Common myeloid progenitor, CD34-positive (primary cell): ENCODE measurements at regions not wholly inside any gene's neighbourhood (a gene's known extent, or its start where the extent isn't known, plus 50 kb on each side); places are given as distances from the start of the nearest gene placed in this dataset.
"Not testable (repeated sequence)": the region's sequence is repeated elsewhere in the genome, so short reads cannot be mapped to it uniquely, and the experiment has no call there.

Experiments used
- CTCF ChIA-PET: fragments of 350-600 bp; sonication (Branson Sonifier 250); formaldehyde crosslinking; loops from one replicate; lab custom pipeline; 2021; ENCODE audit warnings: antibody characterized with exemption; lab: Charles Lee
- POLR2A ChIA-PET: fragments of 350-600 bp; sonication (Branson Sonifier 250); formaldehyde crosslinking; loops from one replicate; lab custom pipeline; 2021; ENCODE audit warnings: antibody characterized with exemption; lab: Charles Lee
- DNase-seq, 3 donors: peaks; one replicate each; pipeline versions ENCODE4 v3.0.0 to v3.0.0-alpha.2; 2013
- H3K27ac ChIP-seq, 2 experiments: 1 replicate in 1 of 2; 2 replicates in 1 of 2; pipeline ENCODE4 v1.7.0; 2013; ENCODE audit warnings: inconsistent platforms in 2 of 2, low read length in 2 of 2, mild to moderate bottlenecking in 2 of 2, low read depth in 1 of 2, moderate library complexity in 1 of 2; ENCODE audit not compliant: severe bottlenecking in 2 of 2, insufficient read depth in 1 of 2, poor library complexity in 1 of 2
- H3K27me3 ChIP-seq, 5 experiments: replicated peaks in 2 of 5; 1 replicate in 3 of 5; 2 replicates in 2 of 5; pipeline versions ENCODE4 v1.6.1 to v1.7.0; 2013; ENCODE audit warnings: low read length in 4 of 5, mild to moderate bottlenecking in 2 of 5, moderate library complexity in 2 of 5, inconsistent platforms in 1 of 5; ENCODE audit not compliant: insufficient read depth in 5 of 5, control insufficient read depth in 4 of 5
- H3K36me3 ChIP-seq, 4 experiments: 1 replicate in 2 of 4; 2 replicates in 2 of 4; pipeline versions ENCODE4 v1.6.1 to v1.7.0; 2013; ENCODE audit warnings: low read length in 3 of 4, control low read depth in 1 of 4, mild to moderate bottlenecking in 1 of 4; ENCODE audit not compliant: control insufficient read depth in 4 of 4, insufficient read depth in 4 of 4
- H3K4me1 ChIP-seq, 4 experiments: 1 replicate in 3 of 4; 2 replicates in 1 of 4; pipeline versions ENCODE4 v1.6.1 to v1.7.1; 2013; ENCODE audit warnings: low read length in 3 of 4, mild to moderate bottlenecking in 3 of 4, control low read depth in 1 of 4, inconsistent platforms in 1 of 4, moderate library complexity in 1 of 4; ENCODE audit not compliant: control insufficient read depth in 4 of 4, insufficient read depth in 4 of 4; ENCODE audit errors: control extremely low read depth in 1 of 4
- H3K4me3 ChIP-seq, 7 experiments: 1 replicate in 4 of 7; 2 replicates in 3 of 7; pipeline versions ENCODE4 v1.5.1 to v1.7.0; 2013; ENCODE audit warnings: mild to moderate bottlenecking in 7 of 7, low read length in 6 of 7, moderate library complexity in 6 of 7, inconsistent platforms in 2 of 7, low read depth in 2 of 7, control low read depth in 1 of 7; ENCODE audit not compliant: insufficient read depth in 4 of 7, control insufficient read depth in 1 of 7; ENCODE audit errors: extremely low read depth in 1 of 7
- H3K9me3 ChIP-seq, 5 experiments: 1 replicate in 4 of 5; 2 replicates in 1 of 5; pipeline versions ENCODE4 v1.6.1 to v1.7.1; 2013; ENCODE audit warnings: low read length in 4 of 5, mild to moderate bottlenecking in 2 of 5, inconsistent platforms in 1 of 5, low read depth in 1 of 5, moderate library complexity in 1 of 5; ENCODE audit not compliant: control insufficient read depth in 4 of 5, insufficient read depth in 2 of 5; ENCODE audit errors: control extremely low read depth in 1 of 5
- WGBS: methylation state at CpG from one replicate; pipeline ENCODE4 v1.1.5; 2013; ENCODE audit not compliant: insufficient coverage; 5-methylcytosine and 5-hydroxymethylcytosine counted together

- Histone ChIP-seq H3K9me3 (peaks cover 0 to 12% (median 7%) of the 10 kb centered on the region in 5 experiments), H3K4me3 (no peak overlapping the region), H3K27me3 (peaks cover 0 to 13% (median 0%) of the 10 kb centered on the region in 5 experiments), H3K36me3 (no peaks in the 10 kb centered on the region), H3K4me1 (peaks cover 0 to 3% (median under 1%) of the 10 kb centered on the region in 4 experiments), H3K27ac (no peak overlapping the region)
- no peak for DNase-seq
- ChIA-PET CTCF (no interaction called here), POLR2A (no interaction called here)
Observed at GRCh38 chr6:167555836-167556235, 230.9 kb downstream of the TTLL2 start.

- H3K27me3 ChIP-seq, result peaks cover 0 to 13% (median 0%) of the 10 kb centered on the region in 5 experiments
- no peaks in the 10 kb centered on the region for H3K36me3 ChIP-seq
- peaks cover 0 to 12% (median 7%) of the 10 kb centered on the region in 5 experiments for H3K9me3 ChIP-seq
- 89% methylated on average over 1 of the region's 5 CpGs for WGBS
- no peak overlapping the region for H3K4me3 ChIP-seq
- peaks cover 0 to 6% (median 3%) of the 10 kb centered on the region in 4 experiments for H3K4me1 ChIP-seq
- POLR2A ChIA-PET, result no interaction called here
- CTCF ChIA-PET, result no interaction called here
- H3K27ac ChIP-seq, result no peak overlapping the region
- DNase-seq, result no peak
Observed at GRCh38 chr6:167557675-167558074, 232.8 kb downstream of the TTLL2 start.

DNA sequence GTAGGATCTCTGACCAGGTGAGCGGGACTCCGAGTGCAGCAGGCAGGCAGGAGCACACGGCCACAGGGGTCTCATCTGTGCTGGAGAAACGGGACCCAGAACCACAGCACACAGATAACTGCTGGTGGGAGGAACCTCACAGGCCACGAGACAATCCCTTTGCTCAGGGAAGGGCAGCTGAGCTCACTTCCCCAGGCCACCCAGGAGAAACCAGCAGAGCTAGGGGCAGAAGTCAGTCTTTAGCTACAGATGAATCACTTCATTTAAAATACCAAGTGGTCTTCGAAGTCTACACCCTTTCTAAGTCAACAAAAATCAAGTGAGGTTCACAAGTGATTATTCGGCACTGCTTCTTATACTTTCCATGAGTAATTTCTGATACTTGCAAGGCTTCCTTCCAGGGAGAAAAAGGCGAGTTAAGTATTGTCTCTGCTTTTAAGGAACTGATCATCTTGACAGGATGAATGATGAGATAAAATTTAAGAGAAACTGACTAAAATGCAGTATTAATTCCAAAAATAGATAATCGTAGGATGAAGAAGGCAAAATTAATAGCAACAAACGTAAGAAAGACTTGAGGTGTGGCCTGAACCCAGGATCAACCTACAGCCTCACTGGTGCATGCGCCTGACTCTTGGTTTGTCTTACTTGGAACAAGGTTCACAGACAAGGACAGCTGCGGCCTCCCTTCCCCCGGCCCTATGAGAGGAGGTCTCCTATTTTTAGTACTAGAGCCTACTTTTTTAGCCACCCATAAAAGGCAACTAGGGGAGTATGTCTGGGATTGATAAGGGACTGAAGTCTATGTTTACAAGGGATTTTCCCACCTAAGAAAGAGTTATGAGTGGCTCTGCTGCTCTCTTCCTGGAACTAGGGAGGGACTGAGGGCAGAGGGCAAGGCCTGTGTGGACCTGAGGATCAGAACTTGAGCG, 233.6 kb downstream of the TTLL2 start:
- ChIA-PET POLR2A (no interaction called here), CTCF (no interaction called here)
- H3K9me3 ChIP-seq, result peaks cover 0 to 12% (median 7%) of the 10 kb centered on the region in 5 experiments
- H3K36me3 ChIP-seq, result no peaks in the 10 kb centered on the region
- no peak overlapping the region for H3K27ac ChIP-seq
- WGBS, result 98% methylated on average over 9 of the region's 14 CpGs
- H3K27me3 ChIP-seq, result peaks cover 0 to 11% (median 0%) of the 10 kb centered on the region in 5 experiments
- no peak for DNase-seq
- no peak overlapping the region for H3K4me3 ChIP-seq
- H3K4me1 ChIP-seq, result peaks cover 0 to 6% (median 3%) of the 10 kb centered on the region in 4 experiments

DNA sequence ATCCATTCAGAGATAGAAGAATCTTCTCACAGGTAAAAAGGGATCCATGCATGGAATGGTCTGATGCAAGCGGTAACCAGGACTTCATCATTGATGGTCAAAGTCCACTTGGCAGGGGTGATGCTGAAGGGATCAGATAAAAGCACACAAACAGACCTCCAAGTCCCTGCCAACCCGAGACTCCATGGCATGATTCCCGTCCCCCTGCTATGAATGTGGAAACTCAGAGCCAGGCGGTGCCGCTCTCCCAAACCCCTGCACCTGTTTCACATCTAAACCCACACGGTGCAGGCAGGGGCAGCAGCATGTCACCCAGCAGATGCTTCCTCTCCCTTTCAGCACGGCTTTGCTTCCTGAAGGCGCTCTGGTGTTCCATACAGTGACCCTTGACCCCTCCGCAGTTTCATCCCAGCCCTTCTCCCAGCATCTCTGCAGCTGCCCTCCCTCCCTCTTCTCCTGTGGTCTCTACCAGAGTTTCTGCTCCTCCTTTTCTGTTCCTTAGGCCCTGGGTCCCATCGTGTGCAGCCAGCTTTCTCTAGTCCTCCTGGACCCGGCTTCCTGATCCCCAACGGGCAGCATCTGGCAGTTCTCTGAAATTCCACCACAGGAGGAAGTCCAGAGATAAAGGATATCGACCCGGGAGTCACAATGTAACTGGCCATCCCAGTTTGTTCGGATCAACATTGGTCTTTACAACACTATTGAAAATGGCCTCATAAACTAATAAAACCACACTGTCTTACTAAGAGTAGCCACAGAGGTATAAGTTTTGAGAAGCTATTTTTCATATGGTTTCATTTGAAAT, 235.0 kb downstream of the TTLL2 start:
- CTCF ChIA-PET, result no interaction called here
- peaks cover 0 to 7% (median 7%) of the 10 kb centered on the region in 5 experiments for H3K9me3 ChIP-seq
- H3K4me1 ChIP-seq, result peaks cover 0 to 6% (median 3%) of the 10 kb centered on the region in 4 experiments
- no peak overlapping the region for H3K4me3 ChIP-seq
- H3K36me3 ChIP-seq, result no peaks in the 10 kb centered on the region
- POLR2A ChIA-PET, result no interaction called here
- 89% methylated on average over 14 of the region's 15 CpGs for WGBS
- DNase-seq, result no peak
- H3K27ac ChIP-seq, result no peak overlapping the region
- H3K27me3 ChIP-seq, result peaks cover 0 to 4% (median 0%) of the 10 kb centered on the region in 5 experiments

DNA sequence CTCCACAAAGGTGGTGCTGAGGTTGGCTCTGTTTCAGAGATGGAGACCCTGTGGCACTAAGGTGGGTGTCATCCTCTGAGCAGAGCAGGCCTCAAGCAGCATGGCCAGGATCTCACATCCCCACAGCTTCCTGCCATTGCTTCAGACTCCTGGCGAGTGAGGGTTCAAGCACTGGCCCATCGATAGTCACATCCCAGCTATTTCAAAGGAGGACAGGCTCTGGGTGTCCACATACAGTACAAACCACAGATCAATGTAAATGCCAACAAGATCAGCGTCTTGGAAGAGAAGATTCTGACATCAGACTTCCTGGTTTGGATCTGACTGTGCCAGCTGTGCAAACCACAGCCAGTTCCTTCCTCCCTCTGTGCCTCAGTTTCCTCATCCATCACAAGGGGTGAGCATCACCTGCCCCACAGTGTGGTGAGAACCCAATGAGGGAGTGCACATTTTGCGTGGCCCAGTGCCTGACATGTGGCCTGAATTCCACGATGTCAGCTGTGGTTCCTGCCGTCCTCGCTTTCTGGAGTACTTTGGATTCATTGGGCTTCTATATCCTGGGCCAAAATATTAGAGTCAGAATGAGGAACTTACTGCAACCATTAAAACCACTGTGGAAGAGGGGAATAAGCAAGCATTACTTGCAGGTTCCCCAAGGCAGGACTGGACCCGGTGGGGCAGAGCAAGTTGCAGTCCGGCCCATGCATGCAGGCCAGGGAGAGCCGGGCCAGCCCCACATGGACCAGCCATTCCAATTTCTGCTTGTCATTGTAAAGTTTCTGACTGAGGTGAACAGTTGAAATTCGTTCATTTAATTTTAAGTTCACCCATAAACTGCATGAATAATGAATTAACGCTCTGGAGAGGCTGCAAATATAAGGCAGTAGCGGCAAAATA, 236.0 kb downstream of the TTLL2 start:
- no peak overlapping the region for H3K4me3 ChIP-seq
- no peaks in the 10 kb centered on the region for H3K36me3 ChIP-seq
- ChIA-PET CTCF (no interaction called here), POLR2A (no interaction called here)
- peaks cover 0 to 4% (median 3%) of the 10 kb centered on the region in 5 experiments for H3K9me3 ChIP-seq
- H3K27me3 ChIP-seq, result peaks cover 0 to 4% (median 0%) of the 10 kb centered on the region in 5 experiments
- 65% methylated on average over 10 of the region's 13 CpGs for WGBS
- no peak overlapping the region for H3K27ac ChIP-seq
- peaks cover 0 to 6% (median 3%) of the 10 kb centered on the region in 4 experiments for H3K4me1 ChIP-seq
- peak in 2 of 3 donors; percentile 22 to 41 for DNase-seq

DNA sequence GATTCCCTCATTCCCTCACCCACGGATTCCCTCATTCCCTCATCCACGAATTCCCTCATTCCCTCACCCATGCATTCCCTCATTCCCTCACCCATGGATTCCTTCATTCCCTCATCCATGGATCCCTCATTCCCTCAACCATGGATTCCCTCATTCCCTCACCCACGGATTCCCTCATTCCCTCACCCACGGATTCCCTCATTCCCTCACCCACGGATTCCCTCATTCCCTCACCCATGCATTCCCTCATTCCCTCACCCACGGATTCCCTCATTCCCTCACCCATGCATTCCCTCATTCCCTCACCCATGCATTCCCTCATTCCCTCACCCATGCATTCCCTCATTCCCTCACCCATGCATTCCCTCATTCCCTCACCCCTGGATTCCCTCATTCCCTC, 238.0 kb downstream of the TTLL2 start:
- H3K4me1 ChIP-seq, DNase-seq, CTCF ChIA-PET, POLR2A ChIA-PET, H3K4me3 ChIP-seq, H3K27ac ChIP-seq, H3K36me3 ChIP-seq, H3K27me3 ChIP-seq, H3K9me3 ChIP-seq: not testable (repeated sequence)
- WGBS, result 90% methylated on average over 6 of the region's 6 CpGs
